ENCODE measurements at regions not wholly inside any gene's neighbourhood (a gene's known extent, or its start where the extent isn't known, plus 50 kb on each side); places are given as distances from the start of the nearest gene placed in this dataset.

DNA sequence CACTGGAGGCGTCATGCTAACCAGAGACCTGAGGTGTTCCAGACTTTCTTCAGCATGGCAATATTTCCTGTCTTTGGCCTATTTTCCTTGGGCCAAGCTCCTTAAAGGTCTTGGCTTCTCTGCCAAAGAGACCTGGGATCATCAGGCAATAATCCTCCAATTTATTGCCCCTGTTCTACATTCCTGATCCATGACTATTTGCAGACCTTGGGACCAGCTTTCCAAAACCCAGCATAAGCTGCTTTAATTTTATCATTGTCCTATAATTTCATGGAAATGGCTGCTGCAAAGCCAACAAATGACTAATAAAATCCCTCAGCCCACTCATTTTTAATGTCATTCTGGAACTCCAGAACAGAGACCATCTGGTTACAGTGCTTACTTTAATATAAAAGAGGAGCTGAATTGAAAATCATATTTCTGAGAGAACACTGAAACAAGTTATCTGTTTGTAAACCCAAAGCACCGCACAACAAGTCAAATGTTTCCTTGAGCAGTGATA, 166.9 kb upstream of the BTG1 start:
- Histone ChIP-seq H4K20me1 (ENCODE audit: insufficient read depth) (no peaks in the 10 kb centered on the region), H3K9me3 (ENCODE audit: insufficient read depth, low read depth) (no peaks in the 10 kb centered on the region), H3K79me2 (ENCODE audit: low read depth) (no peaks in the 10 kb centered on the region), H3F3A (ENCODE audit: insufficient read depth, low read depth) (no peaks in the 10 kb centered on the region), H3K4me3 (no peak overlapping the region), H2AFZ (no peak overlapping the region), H3K9me2 (ENCODE audit: insufficient read depth) (no peaks in the 10 kb centered on the region; the same call in 1 of the 2 replicates), H3K4me1 (replicated peaks; ENCODE audit: insufficient read depth) (no peaks in the 10 kb centered on the region), H3K27ac (no peak overlapping the region), H3K4me2 (no peak overlapping the region), H3K36me3 (ENCODE audit: low read depth) (no peaks in the 10 kb centered on the region), H3K27me3 (ENCODE audit: insufficient read depth, low read depth) (no peaks in the 10 kb centered on the region)
- DNase-seq, result no peak
- intact Hi-C loops (cut with micrococcal nuclease; ENCODE audit: unreplicated experiment), result no loop called here
- ChIA-PET POLR2A (ENCODE audit: unreplicated experiment) (no interaction called here), CTCF (interaction anchor here (0.6 kb wide), 1 partner anchor 21 kb away, joined by 4 read pairs; no protein-coding TSS in a partner anchor)
- TF ChIP-seq EZH2 (IDR thresholded peaks at IDR 0.05; ENCODE audit: low read depth), result no peak
- TF ChIP-seq, protein P1, sequence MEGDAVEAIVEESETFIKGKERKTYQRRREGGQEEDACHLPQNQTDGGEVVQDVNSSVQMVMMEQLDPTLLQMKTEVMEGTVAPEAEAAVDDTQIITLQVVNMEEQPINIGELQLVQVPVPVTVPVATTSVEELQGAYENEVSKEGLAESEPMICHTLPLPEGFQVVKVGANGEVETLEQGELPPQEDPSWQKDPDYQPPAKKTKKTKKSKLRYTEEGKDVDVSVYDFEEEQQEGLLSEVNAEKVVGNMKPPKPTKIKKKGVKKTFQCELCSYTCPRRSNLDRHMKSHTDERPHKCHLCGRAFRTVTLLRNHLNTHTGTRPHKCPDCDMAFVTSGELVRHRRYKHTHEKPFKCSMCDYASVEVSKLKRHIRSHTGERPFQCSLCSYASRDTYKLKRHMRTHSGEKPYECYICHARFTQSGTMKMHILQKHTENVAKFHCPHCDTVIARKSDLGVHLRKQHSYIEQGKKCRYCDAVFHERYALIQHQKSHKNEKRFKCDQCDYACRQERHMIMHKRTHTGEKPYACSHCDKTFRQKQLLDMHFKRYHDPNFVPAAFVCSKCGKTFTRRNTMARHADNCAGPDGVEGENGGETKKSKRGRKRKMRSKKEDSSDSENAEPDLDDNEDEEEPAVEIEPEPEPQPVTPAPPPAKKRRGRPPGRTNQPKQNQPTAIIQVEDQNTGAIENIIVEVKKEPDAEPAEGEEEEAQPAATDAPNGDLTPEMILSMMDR (conservative IDR thresholded peaks at IDR 0.05), result no peak
- no TSS peak for BruUV-seq (replicated peaks)

DNA sequence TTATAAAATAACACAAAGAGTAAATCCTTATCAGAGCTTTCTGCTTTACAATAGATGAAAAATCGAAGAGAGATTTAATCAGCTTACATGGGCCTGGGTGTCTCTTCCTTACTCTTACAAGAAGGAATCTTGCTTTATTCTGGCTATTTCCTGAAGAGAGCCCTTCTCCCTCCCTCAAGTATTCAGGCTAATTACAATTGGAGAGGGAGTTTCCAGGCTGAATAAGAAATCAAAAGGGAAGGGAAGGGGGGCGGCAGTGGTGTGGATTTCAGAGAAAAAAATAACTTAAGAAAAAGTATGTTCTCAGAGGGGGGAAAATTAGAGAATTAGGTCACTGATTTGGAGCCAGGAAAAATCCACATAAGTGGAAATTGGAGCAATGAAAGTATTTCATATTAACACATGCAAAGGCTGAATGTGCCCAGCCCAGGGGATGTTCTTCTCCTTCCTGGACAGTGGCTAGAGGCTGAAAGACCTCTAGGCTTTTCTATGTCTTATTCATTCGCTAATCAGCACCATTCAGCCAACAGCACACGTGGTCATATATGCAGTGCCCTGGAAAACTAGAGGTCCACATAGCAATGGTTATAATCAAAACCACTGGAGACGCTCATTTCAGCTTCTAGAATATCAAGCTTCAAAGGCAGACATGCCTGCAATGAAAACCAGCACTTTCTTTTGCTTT, 158.9 kb upstream of the BTG1 start:
- H3K9me3 ChIP-seq (ENCODE audit: insufficient read depth, low read depth), result no peaks in the 10 kb centered on the region; the same call in 1 of the 2 replicates
- no peak overlapping the region for H3K27ac ChIP-seq
- no peaks in the 10 kb centered on the region for H3K4me1 ChIP-seq (replicated peaks; ENCODE audit: insufficient read depth)
- CTCF ChIA-PET, result no interaction called here
- H3K9me2 ChIP-seq (ENCODE audit: insufficient read depth), result no peaks in the 10 kb centered on the region; the same call in 1 of the 2 replicates
- intact Hi-C loops (cut with micrococcal nuclease; ENCODE audit: unreplicated experiment), result no loop called here
- no peaks in the 10 kb centered on the region for H3K36me3 ChIP-seq (ENCODE audit: low read depth)
- DNase-seq, result no peak
- no peak overlapping the region for H3K4me2 ChIP-seq
- TF ChIP-seq EZH2 (IDR thresholded peaks at IDR 0.05; ENCODE audit: low read depth), result no peak
- TF ChIP-seq, protein P1 (conservative IDR thresholded peaks at IDR 0.05), result no peak
- no peak overlapping the region for H3K4me3 ChIP-seq
- no peaks in the 10 kb centered on the region for H4K20me1 ChIP-seq (ENCODE audit: insufficient read depth)
- POLR2A ChIA-PET (ENCODE audit: unreplicated experiment), result interaction anchor here (0.6 kb wide), 1 partner anchor 285 kb away, joined by 5 read pairs; no protein-coding TSS in a partner anchor
- no peaks in the 10 kb centered on the region for H3K79me2 ChIP-seq (ENCODE audit: low read depth)
- H3K27me3 ChIP-seq (ENCODE audit: insufficient read depth, low read depth), result no peaks in the 10 kb centered on the region
- no peak overlapping the region for H2AFZ ChIP-seq
- no peaks in the 10 kb centered on the region for H3F3A ChIP-seq (ENCODE audit: insufficient read depth, low read depth)
- no TSS peak for BruUV-seq (replicated peaks)

DNA sequence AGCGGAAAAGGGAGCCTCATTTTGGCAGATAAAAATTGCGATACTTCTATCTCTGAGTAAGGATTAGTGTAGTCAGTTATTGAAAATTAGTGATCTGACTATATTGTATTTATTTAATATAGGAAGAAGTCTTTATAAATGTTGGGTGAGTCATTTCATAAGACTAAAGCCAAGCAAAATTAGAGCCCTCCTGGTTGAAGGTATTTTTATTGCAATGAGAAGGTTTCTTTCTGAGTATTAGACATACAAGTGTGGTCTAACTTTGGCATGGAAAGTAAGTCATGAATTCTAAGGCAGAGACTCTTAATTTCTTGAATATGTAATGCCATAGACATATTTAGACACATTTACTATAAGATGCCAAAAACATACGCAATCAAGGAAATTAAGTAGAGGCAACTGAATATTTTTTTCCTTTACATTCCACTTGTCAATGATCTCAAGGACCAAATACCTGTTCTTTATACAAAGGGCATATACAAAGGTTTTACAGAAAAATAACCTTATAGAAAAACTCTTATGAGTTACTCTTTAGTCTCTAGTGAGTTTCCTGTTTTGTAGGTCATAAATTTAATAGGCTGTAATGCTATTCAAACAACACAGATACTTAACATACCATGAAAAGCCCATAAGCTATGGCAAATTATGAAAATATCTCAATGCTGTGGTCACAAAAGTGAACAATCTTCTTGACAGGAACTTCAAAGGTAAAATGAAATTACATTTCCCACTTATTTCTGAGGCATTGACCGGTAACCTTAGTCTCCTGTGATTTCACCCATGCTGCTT, 156.6 kb upstream of the BTG1 start:
- TF ChIP-seq, protein P1 (conservative IDR thresholded peaks at IDR 0.05), result no peak
- TF ChIP-seq EZH2 (IDR thresholded peaks at IDR 0.05; ENCODE audit: low read depth), result no peak
- Histone ChIP-seq H3K79me2 (ENCODE audit: low read depth) (no peaks in the 10 kb centered on the region), H3K9me2 (ENCODE audit: insufficient read depth) (no peaks in the 10 kb centered on the region), H2AFZ (no peak overlapping the region), H3K9me3 (ENCODE audit: insufficient read depth, low read depth) (no peaks in the 10 kb centered on the region; the same call in 1 of the 2 replicates), H3K4me1 (replicated peaks; ENCODE audit: insufficient read depth) (no peaks in the 10 kb centered on the region), H3F3A (ENCODE audit: insufficient read depth, low read depth) (no peaks in the 10 kb centered on the region), H3K27me3 (ENCODE audit: insufficient read depth, low read depth) (no peaks in the 10 kb centered on the region), H3K36me3 (ENCODE audit: low read depth) (no peaks in the 10 kb centered on the region), H3K27ac (no peak overlapping the region), H3K4me3 (no peak overlapping the region), H3K4me2 (no peak overlapping the region), H4K20me1 (ENCODE audit: insufficient read depth) (no peaks in the 10 kb centered on the region)
- CTCF ChIA-PET, result no interaction called here
- intact Hi-C loops (cut with micrococcal nuclease; ENCODE audit: unreplicated experiment), result no loop called here
- no peak for DNase-seq
- POLR2A ChIA-PET (ENCODE audit: unreplicated experiment), result no interaction called here
- no TSS peak for BruUV-seq (replicated peaks)
